IMR-90 (cell line): ENCODE measurements at regions not wholly inside any gene's neighbourhood (a gene's known extent, or its start where the extent isn't known, plus 50 kb on each side); places are given as distances from the start of the nearest gene placed in this dataset.

Experiments used
- ATAC-seq: fragments of 200-7000 bp; cut with Tn5 transposase; 2 replicates; pipeline ENCODE4 v1.9.1; 2020; ENCODE audit warnings: low read depth, mild to moderate bottlenecking, moderate library complexity
- BruUV-seq: library from RNA; stranded (reverse); fragments of 400-500 nt; replicated peaks from 2 replicates; lab custom pipeline; 2021; lab: Mats Ljungman, UMichigan
- CTCF ChIA-PET: fragments of 300-600 bp; formaldehyde crosslinking; extraction: SDS; loops from one replicate; lab custom pipeline; 2021; ENCODE audit warnings: antibody characterized with exemption; lab: Yijun Ruan, JAX
- POLR2A ChIA-PET: fragments of 300-600 bp; sonication (Branson Sonifier 250); formaldehyde crosslinking; loops from one replicate; lab custom pipeline; 2022; ENCODE audit warnings: antibody characterized with exemption; ENCODE audit not compliant: unreplicated experiment; lab: Charles Lee
- DNase-seq: peaks from one replicate; pipeline ENCODE4 v3.0.0; 2013
- H2AFZ ChIP-seq: replicated peaks from 2 replicates; pipeline ENCODE3; 2013; ENCODE audit warnings: low read length, mild to moderate bottlenecking; ENCODE audit not compliant: poor library complexity
- H2AK5ac ChIP-seq: 2 replicates; pipeline ENCODE4 v1.6.1; 2013; ENCODE audit warnings: low read depth, low read length, inconsistent platforms
- H2AK9ac ChIP-seq: replicated peaks from 2 replicates; pipeline ENCODE3; 2013; ENCODE audit warnings: mild to moderate bottlenecking, low read depth, low read length, moderate library complexity; ENCODE audit not compliant: poor library complexity
- H2BK120ac ChIP-seq: 2 replicates; pipeline ENCODE4 v1.6.1; 2013; ENCODE audit warnings: low read depth, low read length, inconsistent platforms
- H2BK15ac ChIP-seq: 3 replicates; pipeline ENCODE4 v1.6.1; 2013; ENCODE audit warnings: low read depth, low read length, inconsistent platforms
- H2BK20ac ChIP-seq: 2 replicates; pipeline ENCODE4 v1.6.1; 2013; ENCODE audit warnings: low read depth, mild to moderate bottlenecking, inconsistent platforms, low read length, moderate library complexity
- H2BK5ac ChIP-seq: 2 replicates; pipeline ENCODE4 v1.6.1; 2013; ENCODE audit warnings: mild to moderate bottlenecking, low read depth, low read length, inconsistent platforms; ENCODE audit not compliant: poor library complexity, severe bottlenecking
- H3K14ac ChIP-seq: replicated peaks from 2 replicates; pipeline ENCODE4 v1.6.1; 2013; ENCODE audit warnings: low read depth, low read length, inconsistent platforms
- H3K18ac ChIP-seq: 2 replicates; pipeline ENCODE4 v1.6.1; 2013; ENCODE audit warnings: low read depth, low read length, control low read depth
- H3K23ac ChIP-seq: 2 replicates; pipeline ENCODE4 v1.6.1; 2013; ENCODE audit warnings: low read depth, low read length, inconsistent platforms
- H3K27ac ChIP-seq: 2 replicates; pipeline ENCODE4 v1.5.1; 2013; ENCODE audit warnings: mild to moderate bottlenecking, control low read depth, low read length; ENCODE audit not compliant: insufficient read depth
- H3K27me3 ChIP-seq: 2 replicates; pipeline ENCODE4 v1.6.1; 2013; ENCODE audit warnings: low read length; ENCODE audit not compliant: control insufficient read depth, insufficient read depth
- H3K36me3 ChIP-seq: 2 replicates; pipeline ENCODE4 v1.6.1; 2013; ENCODE audit warnings: low read length, mixed read lengths; ENCODE audit not compliant: control insufficient read depth, insufficient read depth
- H3K4ac ChIP-seq: 2 replicates; pipeline ENCODE4 v1.6.1; 2013; ENCODE audit warnings: low read depth, low read length, inconsistent platforms
- H3K4me1 ChIP-seq: 2 replicates; pipeline ENCODE4 v1.6.1; 2013; ENCODE audit warnings: low read length, mixed read lengths; ENCODE audit not compliant: control insufficient read depth, insufficient read depth
- H3K4me2 ChIP-seq: 2 replicates; pipeline ENCODE4 v1.6.1; 2013; ENCODE audit warnings: low read depth, mild to moderate bottlenecking, control low read depth, low read length, moderate library complexity
- H3K4me3 ChIP-seq: 2 replicates; pipeline ENCODE4 v1.5.1; 2013; ENCODE audit warnings: low read depth, mild to moderate bottlenecking, control low read depth, low read length, moderate library complexity; ENCODE audit not compliant: insufficient read depth
- H3K56ac ChIP-seq: 2 replicates; pipeline ENCODE4 v1.6.1; 2013; ENCODE audit warnings: low read length, inconsistent platforms; ENCODE audit not compliant: insufficient read depth; ENCODE audit errors: extremely low read depth
- H3K79me1 ChIP-seq, 2 experiments: 2 replicates each; pipeline ENCODE4 v1.6.1; 2013; ENCODE audit warnings: low read length in 2 of 2, inconsistent platforms in 1 of 2, low read depth in 1 of 2
- H3K9ac ChIP-seq: 2 replicates; pipeline ENCODE4 v1.6.1; 2013; ENCODE audit warnings: low read depth, low read length, control low read depth
- H3K9me1 ChIP-seq: 2 replicates; pipeline ENCODE4 v1.6.1; 2013; ENCODE audit warnings: low read length, inconsistent platforms; ENCODE audit not compliant: insufficient read depth
- H3K9me3 ChIP-seq: 2 replicates; pipeline ENCODE4 v1.6.1; 2013; ENCODE audit warnings: low read length; ENCODE audit not compliant: control insufficient read depth, insufficient read depth
- H4K20me1 ChIP-seq: 2 replicates; pipeline ENCODE4 v1.6.1; 2013; ENCODE audit warnings: low read length, inconsistent platforms; ENCODE audit not compliant: insufficient read depth
- H4K5ac ChIP-seq: 2 replicates; pipeline ENCODE4 v1.6.1; 2013; ENCODE audit warnings: mild to moderate bottlenecking, low read depth, low read length, control low read depth
- H4K8ac ChIP-seq, 2 experiments: 2 replicates each; pipeline ENCODE4 v1.6.1; 2013; ENCODE audit warnings: low read depth in 2 of 2, low read length in 2 of 2, control low read depth in 1 of 2, inconsistent platforms in 1 of 2
- H4K91ac ChIP-seq: 2 replicates; pipeline ENCODE4 v1.6.1; 2013; ENCODE audit warnings: low read depth, low read length, inconsistent platforms; ENCODE audit not compliant: insufficient read depth
- BHLHE40 ChIP-seq: fragments of 150-350 bp; IDR thresholded peaks from 2 replicates; pipeline ENCODE4 v1.6.1; 2016; ENCODE audit warnings: mild to moderate bottlenecking, low read depth, low read length
- CHD1 ChIP-seq: IDR thresholded peaks from 2 replicates; pipeline ENCODE4 v1.6.1; 2012; ENCODE audit warnings: low read depth, low read length, improper control_type of control experiment
- CTCF ChIP-seq: conservative IDR thresholded peaks from 2 replicates; pipeline ENCODE4 v1.5.1; 2012; ENCODE audit warnings: mild to moderate bottlenecking, low read depth, low read length, improper control_type of control experiment
- MAZ ChIP-seq: IDR thresholded peaks from 2 replicates; pipeline ENCODE4 v1.6.1; 2012; ENCODE audit warnings: low read depth, mild to moderate bottlenecking, low read length, improper control_type of control experiment, moderate library complexity, borderline replicate concordance
- NFE2L2 ChIP-seq: fragments of 150-350 bp; IDR thresholded peaks from 2 replicates; pipeline ENCODE4 v1.6.1; 2016; ENCODE audit warnings: low read depth, mild to moderate bottlenecking, low read length
- POLR2A ChIP-seq: IDR thresholded peaks from 2 replicates; pipeline ENCODE4 v1.6.1; 2012; ENCODE audit warnings: mild to moderate bottlenecking, low read depth, low read length
- RFX5 ChIP-seq: IDR thresholded peaks from 2 replicates; pipeline ENCODE4 v1.8.0; 2012; ENCODE audit warnings: low read depth, mild to moderate bottlenecking, low read length, moderate library complexity
- SMC3 ChIP-seq: fragments of 150-350 bp; IDR thresholded peaks from 2 replicates; pipeline ENCODE4 v1.6.1; 2016; ENCODE audit warnings: low read depth, mild to moderate bottlenecking, antibody characterized with exemption, low read length, moderate library complexity
- WGBS, 2 experiments: methylation state at CpG; one replicate each; pipeline versions ENCODE4 v1.1.5 to v1.1.7; 2013; ENCODE audit warnings: missing lambda C conversion rate in 2 of 2; ENCODE audit not compliant: insufficient read length in 1 of 2; ENCODE audit errors: extremely low coverage in 2 of 2; 5-methylcytosine and 5-hydroxymethylcytosine counted together
- dilution Hi-C: fragments of 300-500 bp; cut with HindIII; formaldehyde crosslinking; loops from one replicate; pipeline ENCODE4 v1.14.3; 2018; ENCODE audit warnings: low sequenced_read_pairs; ENCODE audit not compliant: unreplicated experiment
- in situ Hi-C: fragments of 300-500 bp; cut with MboI; formaldehyde crosslinking; loops from 3 replicates; pipeline ENCODE4 v1.14.3; 2019; ENCODE audit warnings: low sequenced_read_pairs, inconsistent platforms, mixed read lengths
- intact Hi-C: fragments of 100-400 bp; cut with micrococcal nuclease; formaldehyde crosslinking; loops from 2 replicates; pipeline ENCODE4 v1.10.0; 2022
- TF ChIP-seq, protein P1 (sequence below): fragments of 150-350 bp; IDR thresholded peaks from 2 replicates; pipeline ENCODE4 v1.6.1; 2017; ENCODE audit warnings: mild to moderate bottlenecking, antibody characterized with exemption, low read length, low read depth

DNA sequence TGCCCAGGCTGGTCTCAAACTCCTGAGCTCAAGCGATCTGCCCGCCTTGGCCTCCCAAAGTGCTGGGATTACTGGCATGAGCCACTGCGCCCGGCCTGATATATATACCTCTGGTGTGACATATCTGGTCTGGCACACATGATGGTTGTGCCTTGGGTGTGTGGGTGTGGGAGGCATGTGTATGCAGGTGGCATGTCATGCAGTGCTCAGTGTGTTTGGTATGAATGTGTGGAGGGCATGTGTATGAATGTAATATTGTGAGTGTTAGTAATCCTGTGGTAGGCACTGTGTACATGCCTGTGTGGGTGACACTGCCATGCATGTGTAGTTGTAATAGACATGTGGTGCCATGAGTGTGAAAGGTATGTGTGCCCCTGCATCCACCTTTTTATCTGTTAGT lies 179.3 kb upstream of the GOT2 start:
- H3K9me3 ChIP-seq: peaks cover 2% of the 10 kb centered on the region; the same call in 1 of the 2 replicates
- H3K36me3 ChIP-seq: no peaks in the 10 kb centered on the region
- H3K27ac ChIP-seq: no peak overlapping the region
- no peak overlapping the region for H2BK15ac ChIP-seq
- no peak overlapping the region for H2AFZ ChIP-seq
- H2BK20ac ChIP-seq: no peak overlapping the region
- H2AK9ac ChIP-seq: no peak overlapping the region
- no peak overlapping the region for H3K18ac ChIP-seq
- no peaks in the 10 kb centered on the region for H3K4me1 ChIP-seq
- ATAC-seq (no peak), DNase-seq (no peak)
- H3K14ac ChIP-seq: no peak overlapping the region
- intact Hi-C loops: no loop called here
- H4K5ac ChIP-seq: no peak overlapping the region
- no peak overlapping the region for H3K23ac ChIP-seq
- CTCF ChIA-PET: no interaction called here
- H3K9ac ChIP-seq: no peak overlapping the region
- dilution Hi-C loops: no loop called here
- no peak overlapping the region for H4K91ac ChIP-seq
- H2AK5ac ChIP-seq: no peak overlapping the region
- no TSS peak for BruUV-seq
- WGBS, 2 experiments: 94% methylated on average over 2 of the region's 4 CpGs; no CpG with 5 or more reads in 1 of the 2 experiments
- H3K79me1 ChIP-seq: no peaks in the 10 kb centered on the region
- no peak overlapping the region for H4K8ac ChIP-seq
- POLR2A ChIA-PET: no interaction called here
- in situ Hi-C loops: no loop called here
- H3K56ac ChIP-seq: no peak overlapping the region
- H4K20me1 ChIP-seq: no peaks in the 10 kb centered on the region
- TF ChIP-seq MAZ: no peak
- no peak for TF ChIP-seq NFE2L2
- no peak for TF ChIP-seq BHLHE40
- TF ChIP-seq CHD1: no peak
- no peak for TF ChIP-seq SMC3
- no peak for TF ChIP-seq CTCF
- no peak for TF ChIP-seq POLR2A
- TF ChIP-seq RFX5: no peak
- TF ChIP-seq, protein P1, sequence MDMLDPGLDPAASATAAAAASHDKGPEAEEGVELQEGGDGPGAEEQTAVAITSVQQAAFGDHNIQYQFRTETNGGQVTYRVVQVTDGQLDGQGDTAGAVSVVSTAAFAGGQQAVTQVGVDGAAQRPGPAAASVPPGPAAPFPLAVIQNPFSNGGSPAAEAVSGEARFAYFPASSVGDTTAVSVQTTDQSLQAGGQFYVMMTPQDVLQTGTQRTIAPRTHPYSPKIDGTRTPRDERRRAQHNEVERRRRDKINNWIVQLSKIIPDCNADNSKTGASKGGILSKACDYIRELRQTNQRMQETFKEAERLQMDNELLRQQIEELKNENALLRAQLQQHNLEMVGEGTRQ: no peak
- no peak overlapping the region for H2BK5ac ChIP-seq
- no peak overlapping the region for H3K4me2 ChIP-seq
- H3K4me3 ChIP-seq: no peak overlapping the region
- H3K27me3 ChIP-seq: no peaks in the 10 kb centered on the region
- no peak overlapping the region for H2BK120ac ChIP-seq
- no peak overlapping the region for H3K4ac ChIP-seq
- no peaks in the 10 kb centered on the region for H3K9me1 ChIP-seq
